Frontal cortex (tissue), 3 donors: ENCODE measurements at regions not wholly inside any gene's neighbourhood (a gene's known extent, or its start where the extent isn't known, plus 50 kb on each side); places are given as distances from the start of the nearest gene placed in this dataset.

ENCODE experiments used
- DNase-seq, 2 donors: peaks; one replicate each; pipeline ENCODE4 v3.0.0; 2012; ENCODE audit warnings: low spot score in 2 of 2
- FAIRE-seq: peaks from 2 replicates; lab custom pipeline; 2012; peaks lifted over from hg19 to GRCh38; lab: Jason Lieb, UNC
- donor health status: control.
- donor health status: control.
- donor health status: control.

DNA sequence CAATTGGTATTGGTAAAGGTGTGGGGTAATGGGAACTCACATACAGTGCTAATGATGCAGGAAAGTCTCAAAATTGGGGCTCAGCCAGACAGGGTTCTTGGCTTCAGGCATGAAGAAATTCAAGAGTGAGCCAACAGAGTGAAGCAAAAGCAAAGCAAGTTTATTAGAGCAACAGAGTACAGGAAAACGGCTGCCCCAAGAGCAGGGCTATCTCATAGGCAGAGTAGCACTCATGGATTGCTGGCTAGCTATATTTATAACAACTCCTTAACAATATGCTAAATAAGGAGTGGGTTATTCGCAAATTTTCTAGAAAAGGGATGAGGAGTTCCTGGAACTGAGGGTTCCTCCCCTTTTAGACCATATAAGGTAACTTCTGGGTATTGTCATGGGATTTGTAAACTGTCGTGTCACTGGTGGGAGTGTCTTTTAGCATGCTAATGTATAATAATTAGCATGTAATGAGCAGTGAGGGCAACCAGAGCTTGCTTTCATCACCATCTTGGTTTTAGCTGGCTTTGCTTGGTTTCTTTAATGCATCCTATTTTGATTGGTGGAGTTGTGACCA, 233.8 kb upstream of the NOL4 start:
- DNase-seq (no peak), FAIRE-seq (no peak)

DNA sequence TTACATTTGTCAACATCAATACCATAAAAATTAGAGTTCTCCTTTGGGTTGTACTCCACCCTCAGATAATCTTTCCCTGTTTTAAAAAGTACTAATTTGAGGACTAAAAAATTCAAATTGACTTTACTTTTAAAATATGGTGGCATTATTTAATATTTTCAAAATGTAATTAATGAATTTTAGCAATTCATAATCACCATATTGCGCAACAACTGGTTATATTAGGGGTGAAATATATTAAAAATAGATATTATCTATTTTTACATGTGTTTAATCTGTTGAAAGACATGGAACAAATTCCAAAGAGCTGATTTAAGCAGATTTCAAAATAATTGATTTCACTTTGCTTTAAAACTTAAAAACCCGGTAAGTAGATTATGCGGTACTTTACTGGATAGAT, 236.6 kb upstream of the NOL4 start:
- FAIRE-seq = no peak
- DNase-seq = no peak

DNA sequence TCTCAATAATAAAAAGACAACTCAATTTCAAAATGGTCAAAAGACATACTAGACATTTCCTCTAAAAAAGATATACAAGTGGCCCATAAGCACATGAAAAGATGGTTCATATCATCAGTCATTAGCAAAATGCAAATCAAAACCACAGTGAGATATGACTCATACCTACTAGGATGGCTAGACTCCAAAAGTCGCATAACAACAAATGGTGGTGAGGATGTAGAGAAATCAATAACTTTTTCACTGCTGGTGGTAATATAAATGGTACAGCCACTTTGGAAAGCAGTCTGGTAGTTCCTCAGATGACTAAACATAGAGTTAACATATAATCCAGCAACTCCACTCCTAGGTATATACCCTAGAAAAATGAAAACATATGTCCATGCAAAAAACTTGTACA, 242.3 kb upstream of the NOL4 start:
- DNase-seq = no peak
- FAIRE-seq = no peak

- no peak for DNase-seq
- no peak for FAIRE-seq
These were observed 229.9 kb upstream of the DTNA start for GRCh38 chr18:34480162-34480700.

DNA sequence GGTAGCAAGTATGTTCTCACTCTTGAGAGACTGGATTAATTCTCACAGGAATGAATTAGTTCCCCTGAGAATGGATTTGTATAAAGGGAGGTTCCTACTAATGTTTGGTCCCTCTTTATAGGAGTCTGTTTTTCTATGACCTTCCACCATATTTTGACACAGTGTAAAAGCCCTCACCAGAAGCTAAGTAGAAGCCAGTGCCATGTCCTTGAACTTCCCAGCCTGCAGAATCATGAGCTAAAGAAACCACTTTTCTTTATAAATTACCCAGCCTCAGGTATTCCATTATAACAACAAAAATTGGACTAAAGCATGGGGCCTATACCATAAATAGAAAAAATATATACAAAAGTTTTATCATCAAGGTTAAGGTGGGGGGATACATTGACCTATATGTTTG, 227.9 kb upstream of the DTNA start:
- FAIRE-seq = no peak
- DNase-seq = no peak

DNA sequence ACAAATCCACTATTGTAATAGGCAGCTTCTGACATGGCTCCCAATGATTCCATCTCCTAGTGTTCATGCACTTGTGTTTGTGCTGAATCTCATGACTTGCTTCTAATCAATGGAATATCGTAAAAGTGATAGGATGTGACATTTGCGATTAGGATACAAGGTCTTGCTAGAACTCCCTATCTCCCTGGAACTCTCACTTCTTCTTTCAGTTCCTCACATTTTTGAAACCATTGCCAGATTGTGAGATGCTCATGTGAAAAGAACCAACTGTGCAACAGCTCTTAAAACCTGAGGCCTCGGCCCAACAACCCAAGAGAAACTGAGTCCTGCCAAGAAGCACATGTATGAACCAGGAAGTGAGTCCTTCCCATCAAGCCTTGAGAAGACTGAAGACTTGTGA, 226.9 kb upstream of the DTNA start:
- DNase-seq (no peak), FAIRE-seq (no peak)

- no peak for DNase-seq
- no peak for FAIRE-seq
These were observed 218.4 kb upstream of the DTNA start for GRCh38 chr18:34491719-34492118.

- FAIRE-seq = no peak
- no peak for DNase-seq
These were observed 217.4 kb upstream of the DTNA start for GRCh38 chr18:34492652-34493051.

DNA sequence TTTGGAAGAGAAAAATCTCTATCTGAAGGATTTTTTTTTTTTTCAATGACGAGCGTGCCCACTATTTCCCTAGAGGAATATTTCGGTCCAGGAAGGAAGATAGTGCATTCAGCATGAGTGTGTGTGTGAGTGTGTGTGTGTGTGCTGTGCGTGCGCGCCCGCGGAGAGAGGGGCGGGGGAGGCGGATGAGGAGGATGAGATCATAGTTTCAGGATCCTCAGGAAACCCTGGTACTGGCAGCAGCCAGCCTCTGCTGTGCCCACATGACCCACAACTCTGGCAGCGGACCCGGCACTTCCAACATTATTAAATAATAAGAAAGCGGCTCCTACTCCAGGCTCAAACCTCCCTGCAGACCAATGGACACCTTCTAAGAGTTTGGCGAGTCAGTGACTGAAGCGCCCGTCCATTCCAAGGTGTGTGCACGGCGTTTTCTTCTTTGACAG, 217.0 kb upstream of the DTNA start:
- FAIRE-seq (no peak), DNase-seq (peak; percentile 69 to 70)

DNA sequence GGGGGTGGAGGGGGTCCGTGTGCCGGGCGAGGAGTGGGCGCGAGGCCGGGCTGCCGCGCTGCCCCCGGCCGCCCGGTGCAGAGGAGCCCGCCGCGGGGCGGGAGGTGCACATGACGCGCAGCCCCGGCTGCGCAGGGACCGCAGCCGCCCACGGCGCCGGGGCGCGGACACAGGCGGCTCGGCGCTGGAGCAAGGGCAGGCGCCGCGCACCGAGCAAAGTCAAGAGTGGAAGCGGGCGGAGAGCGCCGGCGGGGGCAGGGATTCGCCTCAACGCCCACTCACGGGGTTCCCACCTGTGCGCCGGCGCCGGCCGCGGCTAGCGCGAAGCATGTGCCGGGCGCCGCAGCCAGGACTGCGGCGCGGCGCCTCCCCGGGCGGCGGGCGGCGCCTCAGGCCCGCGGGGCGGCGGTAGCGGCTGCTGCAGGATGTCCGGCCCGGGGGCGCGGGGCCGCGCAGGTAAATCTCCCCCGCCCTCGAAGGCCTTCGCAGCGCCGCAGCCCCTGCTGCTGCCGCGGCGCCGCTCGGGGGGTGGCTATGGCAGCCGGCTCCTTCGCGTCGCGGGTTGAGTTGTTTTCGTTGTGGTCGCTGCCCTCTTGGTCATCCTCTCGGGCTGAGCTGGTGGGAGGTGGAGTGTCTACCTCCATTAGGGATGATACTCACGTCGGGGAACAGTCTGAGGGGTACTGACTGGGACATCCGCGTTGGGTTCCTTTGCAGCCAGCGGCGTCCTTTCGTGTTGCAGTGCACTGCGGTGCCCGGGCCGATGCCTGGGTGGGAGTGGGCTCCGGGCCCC, 216.3 kb upstream of the DTNA start:
- FAIRE-seq (no peak), DNase-seq (peak; percentile 44 to 60)

- DNase-seq (peak in 1 of 2 donors; percentile 31), FAIRE-seq (no peak)
These were observed 215.8 kb upstream of the DTNA start for GRCh38 chr18:34494359-34494696.

DNA sequence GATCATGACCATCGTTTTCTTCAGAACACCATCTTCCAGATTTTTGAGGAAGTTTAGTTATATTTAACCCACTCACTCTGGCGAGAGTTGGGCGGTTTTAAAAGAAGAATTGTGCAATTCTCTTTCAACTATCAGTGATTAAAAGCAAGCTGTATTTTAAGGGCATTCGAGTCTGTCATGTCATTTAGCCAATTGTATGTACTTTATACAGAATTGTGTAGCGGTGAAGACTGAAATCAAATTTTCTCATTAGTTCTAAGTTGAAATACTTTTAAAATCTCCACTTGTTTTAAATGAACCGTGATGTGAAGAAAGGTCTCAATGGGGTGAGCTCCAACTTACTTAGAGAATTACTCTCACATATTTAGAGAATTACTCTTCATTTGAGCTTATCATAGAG, 214.6 kb upstream of the DTNA start:
- FAIRE-seq (no peak), DNase-seq (no peak)

GRCh38 chr18:34501553-34501952, 208.5 kb upstream of the DTNA start:
- no peak for DNase-seq
- no peak for FAIRE-seq

GRCh38 chr18:34506198-34506597, 203.9 kb upstream of the DTNA start:
- DNase-seq (no peak), FAIRE-seq (no peak)

DNA sequence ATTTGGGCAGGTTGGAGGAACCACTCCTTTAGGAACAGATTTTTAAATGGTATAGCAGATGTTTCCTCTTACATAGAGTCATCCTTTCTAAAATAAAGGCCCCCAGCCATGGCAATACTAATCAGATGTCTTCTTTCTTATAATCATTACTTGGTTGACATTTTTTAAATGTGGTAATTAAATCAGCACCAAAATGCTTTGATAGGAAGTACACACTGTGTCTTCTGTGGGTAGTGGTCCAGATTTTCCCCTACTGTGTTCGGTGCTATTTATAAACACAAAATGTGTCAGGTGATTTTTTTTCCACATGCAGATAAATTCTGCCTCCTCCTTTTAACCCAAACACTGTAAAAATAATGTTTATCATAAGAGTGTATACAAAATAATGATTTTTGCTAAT, 200.9 kb upstream of the DTNA start:
- FAIRE-seq (no peak), DNase-seq (no peak)

- DNase-seq = no peak
- FAIRE-seq = no peak
These were observed 200.1 kb upstream of the DTNA start for GRCh38 chr18:34509879-34510586.

DNA sequence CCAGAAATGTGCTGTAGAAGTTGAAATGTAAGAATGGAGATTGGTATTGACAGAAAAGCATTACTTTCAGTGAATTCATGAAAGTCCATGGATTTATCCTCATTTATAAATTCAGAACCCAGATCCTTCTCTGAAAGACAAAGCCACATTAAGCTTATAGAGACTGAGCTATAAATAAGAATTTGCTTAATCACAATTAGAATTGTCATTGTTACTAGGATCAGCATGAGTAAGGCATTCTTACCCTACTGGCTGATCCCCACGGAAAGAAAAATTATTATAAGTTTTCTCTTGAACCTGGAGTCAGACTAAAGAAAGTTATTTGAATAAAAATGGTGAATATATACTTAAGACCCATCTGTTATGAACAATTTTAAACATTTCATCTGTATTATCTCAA, 199.2 kb upstream of the DTNA start:
- DNase-seq (no peak), FAIRE-seq (no peak)

DNA sequence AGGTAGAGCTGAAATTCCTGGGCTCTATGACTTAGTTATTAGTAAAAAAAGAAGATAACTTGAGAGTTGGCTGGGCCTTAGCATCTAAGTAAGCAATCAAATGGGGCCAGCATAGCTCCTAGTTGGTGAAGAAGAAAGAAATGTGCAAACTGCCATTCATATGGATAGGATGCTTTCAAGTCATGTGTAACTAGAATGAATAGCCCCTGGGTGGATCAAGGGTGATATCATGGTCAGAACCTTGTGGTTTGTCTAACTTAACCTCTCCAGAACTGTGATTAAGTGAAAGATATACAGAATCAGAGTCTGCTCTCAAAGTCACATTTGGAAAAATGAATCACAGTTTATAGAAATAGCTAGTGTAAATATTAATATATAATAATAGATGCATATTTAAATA, 198.7 kb upstream of the DTNA start:
- no peak for DNase-seq
- no peak for FAIRE-seq

DNA sequence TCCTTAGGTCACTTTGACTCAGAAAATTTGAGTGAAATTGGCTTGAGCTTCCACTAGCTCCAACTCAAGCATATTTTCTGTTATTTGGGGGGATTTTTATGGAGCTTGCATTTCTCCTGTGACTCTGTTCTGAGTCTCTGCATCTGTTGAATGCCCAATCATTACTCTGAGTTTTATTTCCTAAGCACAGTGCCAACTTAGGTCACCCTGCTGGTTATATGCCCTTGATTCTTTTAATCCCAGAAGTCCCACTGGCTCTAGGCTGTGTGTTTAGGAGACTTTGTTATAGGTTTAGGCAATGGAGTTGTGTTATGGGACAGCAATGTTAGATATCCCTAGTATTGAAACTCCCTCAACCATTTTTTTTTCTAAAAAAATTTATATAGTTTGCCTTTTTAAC, 198.2 kb upstream of the DTNA start:
- FAIRE-seq (no peak), DNase-seq (no peak)

GRCh38 chr18:34514238-34514637, 195.9 kb upstream of the DTNA start:
- no peak for DNase-seq

GRCh38 chr18:34514957-34515356, 195.1 kb upstream of the DTNA start:
- no peak for DNase-seq
- FAIRE-seq = no peak

More at GRCh38 chr18:34514238-34514637, 195.9 kb upstream of the DTNA start:
- no peak for FAIRE-seq
